Neural progenitor cell (in vitro differentiated cells): ENCODE measurements at regions not wholly inside any gene's neighbourhood (a gene's known extent, or its start where the extent isn't known, plus 50 kb on each side); places are given as distances from the start of the nearest gene placed in this dataset.
"Not testable (repeated sequence)": the region's sequence is repeated elsewhere in the genome, so short reads cannot be mapped to it uniquely, and the experiment has no call there.

Source experiments
- DNase-seq: peaks from one replicate; pipeline ENCODE4 v3.0.0-alpha.2; 2016; ENCODE audit warnings: low spot score
- H2AFZ ChIP-seq: fragments of 200-600 bp; sonication (generic); replicated peaks from 2 replicates; pipeline ENCODE4 v1.6.1; 2016; ENCODE audit warnings: antibody characterized with exemption
- H3F3A ChIP-seq: fragments of 200-600 bp; sonication (generic); 2 replicates; pipeline ENCODE4 v1.6.1; 2016; ENCODE audit warnings: antibody characterized with exemption, low read depth
- H3K27ac ChIP-seq: fragments of 200-600 bp; sonication (generic); 2 replicates; pipeline ENCODE4 v1.5.1; 2016; ENCODE audit warnings: mild to moderate bottlenecking
- H3K27me3 ChIP-seq: fragments of 200-600 bp; sonication (generic); 2 replicates; pipeline ENCODE4 v1.6.1; 2016; ENCODE audit warnings: mild to moderate bottlenecking, moderate library complexity
- H3K36me3 ChIP-seq: fragments of 200-600 bp; sonication (generic); 2 replicates; pipeline ENCODE4 v1.5.1; 2016
- H3K4me1 ChIP-seq: fragments of 200-600 bp; sonication (generic); 2 replicates; pipeline ENCODE4 v1.6.1; 2016; ENCODE audit warnings: mixed run types
- H3K4me2 ChIP-seq: fragments of 200-600 bp; sonication (generic); 2 replicates; pipeline ENCODE4 v1.6.1; 2016
- H3K4me3 ChIP-seq: fragments of 200-600 bp; sonication (generic); 2 replicates; pipeline ENCODE4 v1.5.1; 2016
- H3K79me2 ChIP-seq: fragments of 200-600 bp; sonication (generic); 2 replicates; pipeline ENCODE4 v1.6.1; 2016; ENCODE audit warnings: low read depth
- H3K9ac ChIP-seq: fragments of 200-600 bp; sonication (generic); 2 replicates; pipeline ENCODE4 v1.6.1; 2016
- H3K9me3 ChIP-seq: fragments of 200-600 bp; sonication (generic); 2 replicates; pipeline ENCODE4 v1.5.1; 2016; ENCODE audit warnings: low read depth
- H4K20me1 ChIP-seq: fragments of 200-600 bp; sonication (generic); 2 replicates; pipeline ENCODE4 v1.6.1; 2016; ENCODE audit warnings: low read depth
- H3K27ac Mint-ChIP-seq: 3 replicates; pipeline ENCODE4 v1.8.0; 2021; ENCODE audit warnings: mixed read lengths
- H3K27me3 Mint-ChIP-seq: 2 replicates; pipeline ENCODE4 v1.8.0; 2022; ENCODE audit warnings: low read depth, mild to moderate bottlenecking, inconsistent platforms, moderate library complexity, mixed read lengths; ENCODE audit not compliant: insufficient read depth
- H3K36me3 Mint-ChIP-seq: 3 replicates; pipeline ENCODE4 v1.8.0; 2021; ENCODE audit warnings: mixed read lengths
- H3K4me1 Mint-ChIP-seq: 3 replicates; pipeline ENCODE4 v1.8.0; 2021; ENCODE audit warnings: mixed read lengths
- H3K4me3 Mint-ChIP-seq: 3 replicates; pipeline ENCODE4 v1.8.0; 2021; ENCODE audit warnings: mild to moderate bottlenecking, moderate library complexity, mixed read lengths
- H3K9me3 Mint-ChIP-seq: 3 replicates; pipeline ENCODE4 v1.8.0; 2020; ENCODE audit warnings: mixed read lengths
- CTCF ChIP-seq: fragments of 200-600 bp; sonication (generic); IDR thresholded peaks from 2 replicates; pipeline ENCODE4 v1.5.1; 2017; ENCODE audit warnings: antibody characterized with exemption, mild to moderate bottlenecking
- EZH2 ChIP-seq: fragments of 200-600 bp; sonication (generic); IDR thresholded peaks from 2 replicates; pipeline ENCODE4 v1.6.1; 2017; ENCODE audit warnings: antibody characterized with exemption, mild to moderate bottlenecking, moderate library complexity
- EZH2phosphoT487 ChIP-seq: fragments of 200-600 bp; sonication (generic); IDR thresholded peaks from 2 replicates; pipeline ENCODE4 v1.6.1; 2017; ENCODE audit warnings: antibody characterized with exemption

- peaks cover 12% of the 10 kb centered on the region for H3K4me1 ChIP-seq
- peak overlapping the region; percentile 6 for H3K27ac Mint-ChIP-seq
- no peak overlapping the region for H3K27ac ChIP-seq
- DNase-seq: peak; percentile 30
- peaks cover 8% of the 10 kb centered on the region for H3K27me3 Mint-ChIP-seq
- H3K4me3 Mint-ChIP-seq: no peak overlapping the region
- peaks cover 38% of the 10 kb centered on the region for H3K9me3 Mint-ChIP-seq
- H3K36me3 Mint-ChIP-seq: peaks cover 4% of the 10 kb centered on the region
- no peaks in the 10 kb centered on the region for H3K36me3 ChIP-seq
- H3K79me2 ChIP-seq: no peaks in the 10 kb centered on the region
- H3K9me3 ChIP-seq: peaks cover 3% of the 10 kb centered on the region
- no peaks in the 10 kb centered on the region for H3F3A ChIP-seq
- H4K20me1 ChIP-seq: no peaks in the 10 kb centered on the region
- no peak for TF ChIP-seq EZH2phosphoT487
- TF ChIP-seq CTCF: no peak
- TF ChIP-seq EZH2: no peak
- H3K27me3 ChIP-seq: no peaks in the 10 kb centered on the region
- no peak overlapping the region for H3K4me3 ChIP-seq
- H3K4me1 Mint-ChIP-seq: peaks cover 16% of the 10 kb centered on the region
- peak overlapping the region; percentile 71 for H2AFZ ChIP-seq
- no peak overlapping the region for H3K4me2 ChIP-seq
- H3K9ac ChIP-seq: no peak overlapping the region
Measured at GRCh38 chr1:163999131-163999530, 559.9 kb upstream of the PBX1 start.

- not testable (repeated sequence) for H3K79me2 ChIP-seq, H3K27me3 Mint-ChIP-seq, H3F3A ChIP-seq, H3K4me3 Mint-ChIP-seq, H3K4me3 ChIP-seq, H3K27ac ChIP-seq, H3K36me3 ChIP-seq, DNase-seq, H4K20me1 ChIP-seq, H3K9ac ChIP-seq, H3K27me3 ChIP-seq, H3K4me1 Mint-ChIP-seq, H3K4me2 ChIP-seq, H3K9me3 ChIP-seq, H3K4me1 ChIP-seq, H2AFZ ChIP-seq, H3K36me3 Mint-ChIP-seq, H3K27ac Mint-ChIP-seq
- H3K9me3 Mint-ChIP-seq: peaks cover 25% of the 10 kb centered on the region
Measured at GRCh38 chr1:164006186-164006585, 552.8 kb upstream of the PBX1 start.

GRCh38 chr1:164006621-164007020 lies 552.4 kb upstream of the PBX1 start:
- H3K36me3 Mint-ChIP-seq: no peaks in the 10 kb centered on the region
- Histone ChIP-seq H3K79me2 (no peaks in the 10 kb centered on the region), H3K9me3 (peaks cover 3% of the 10 kb centered on the region), H2AFZ (no peak overlapping the region), H3K9ac (no peak overlapping the region), H3K4me2 (no peak overlapping the region), H3K27me3 (no peaks in the 10 kb centered on the region), H3K4me1 (no peaks in the 10 kb centered on the region), H3F3A (no peaks in the 10 kb centered on the region), H3K36me3 (peaks cover 3% of the 10 kb centered on the region), H4K20me1 (no peaks in the 10 kb centered on the region), H3K27ac (no peak overlapping the region), H3K4me3 (no peak overlapping the region)
- no peaks in the 10 kb centered on the region for H3K4me1 Mint-ChIP-seq
- TF ChIP-seq EZH2: no peak
- no peak for TF ChIP-seq EZH2phosphoT487
- TF ChIP-seq CTCF: no peak
- H3K4me3 Mint-ChIP-seq: no peak overlapping the region
- no peak overlapping the region for H3K27ac Mint-ChIP-seq
- no peak for DNase-seq
- no peaks in the 10 kb centered on the region for H3K27me3 Mint-ChIP-seq
- H3K9me3 Mint-ChIP-seq: peaks cover 21% of the 10 kb centered on the region

- Mint-ChIP-seq H3K9me3 (peaks cover 10% of the 10 kb centered on the region), H3K4me3 (no peak overlapping the region), H3K27me3 (no peaks in the 10 kb centered on the region), H3K36me3 (no peaks in the 10 kb centered on the region), H3K4me1 (no peaks in the 10 kb centered on the region), H3K27ac (no peak overlapping the region)
- TF ChIP-seq EZH2: no peak
- no peak for TF ChIP-seq CTCF
- TF ChIP-seq EZH2phosphoT487: no peak
- Histone ChIP-seq H3K4me1 (no peaks in the 10 kb centered on the region), H3K79me2 (no peaks in the 10 kb centered on the region), H3K27me3 (no peaks in the 10 kb centered on the region), H3F3A (no peaks in the 10 kb centered on the region), H3K27ac (no peak overlapping the region), H3K9ac (no peak overlapping the region), H4K20me1 (no peaks in the 10 kb centered on the region), H3K4me2 (no peak overlapping the region), H3K4me3 (no peak overlapping the region), H3K36me3 (no peaks in the 10 kb centered on the region), H2AFZ (no peak overlapping the region), H3K9me3 (peaks cover 5% of the 10 kb centered on the region)
- no peak for DNase-seq
Measured at GRCh38 chr1:164017239-164017638, 541.7 kb upstream of the PBX1 start.
